Bronchial epithelial cell (primary cell): ENCODE measurements at regions not wholly inside any gene's neighbourhood (a gene's known extent, or its start where the extent isn't known, plus 50 kb on each side); places are given as distances from the start of the nearest gene placed in this dataset.

ENCODE experiments used
- DNase-seq: peaks from one replicate; pipeline ENCODE4 v3.0.0-alpha.2; 2010; ENCODE audit warnings: low read depth
- FAIRE-seq: peaks from 2 replicates; lab custom pipeline; 2011; peaks lifted over from hg19 to GRCh38; lab: Jason Lieb, UNC
- H3K27me3 ChIP-seq: 2 replicates; pipeline ENCODE4 v1.5.1; 2011; ENCODE audit warnings: low read length; ENCODE audit not compliant: control insufficient read depth, insufficient read depth
- H3K36me3 ChIP-seq: 2 replicates; pipeline ENCODE4 v1.5.1; 2011; ENCODE audit warnings: low read length; ENCODE audit not compliant: control insufficient read depth, insufficient read depth
- H3K4me3 ChIP-seq: 2 replicates; pipeline ENCODE4 v1.5.1; 2011; ENCODE audit warnings: mild to moderate bottlenecking, low read depth, low read length, control low read depth
- TF ChIP-seq, protein P1 (sequence below): IDR thresholded peaks from 2 replicates; pipeline ENCODE4 v1.5.1; 2011; ENCODE audit warnings: mild to moderate bottlenecking, moderate library complexity, low read length, control low read depth, inconsistent platforms; ENCODE audit not compliant: insufficient read depth, severe bottlenecking

DNA sequence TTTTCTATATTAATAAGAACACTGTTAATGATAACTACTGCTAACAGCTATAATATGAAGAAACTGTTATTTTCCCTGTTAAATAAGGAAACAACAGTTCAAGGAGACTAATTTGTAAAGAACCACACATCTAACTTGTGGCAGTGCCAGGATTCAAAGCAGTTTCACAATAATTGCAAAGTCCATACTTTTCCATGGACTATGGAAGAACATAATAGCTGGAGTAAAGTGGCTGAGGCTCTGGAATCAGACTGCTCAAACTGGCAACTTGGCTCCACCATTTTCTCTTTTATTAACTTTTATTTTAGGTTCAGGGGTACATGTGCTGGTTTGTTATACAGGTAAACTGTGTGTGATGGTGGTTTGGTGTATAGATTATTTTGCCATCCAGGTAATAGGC is 393.7 kb upstream of the CPEB2 start:
- Histone ChIP-seq H3K36me3 (no peaks in the 10 kb centered on the region), H3K27me3 (no peaks in the 10 kb centered on the region), H3K4me3 (no peak overlapping the region)
- DNase-seq (no peak), FAIRE-seq (no peak)
- TF ChIP-seq, protein P1, sequence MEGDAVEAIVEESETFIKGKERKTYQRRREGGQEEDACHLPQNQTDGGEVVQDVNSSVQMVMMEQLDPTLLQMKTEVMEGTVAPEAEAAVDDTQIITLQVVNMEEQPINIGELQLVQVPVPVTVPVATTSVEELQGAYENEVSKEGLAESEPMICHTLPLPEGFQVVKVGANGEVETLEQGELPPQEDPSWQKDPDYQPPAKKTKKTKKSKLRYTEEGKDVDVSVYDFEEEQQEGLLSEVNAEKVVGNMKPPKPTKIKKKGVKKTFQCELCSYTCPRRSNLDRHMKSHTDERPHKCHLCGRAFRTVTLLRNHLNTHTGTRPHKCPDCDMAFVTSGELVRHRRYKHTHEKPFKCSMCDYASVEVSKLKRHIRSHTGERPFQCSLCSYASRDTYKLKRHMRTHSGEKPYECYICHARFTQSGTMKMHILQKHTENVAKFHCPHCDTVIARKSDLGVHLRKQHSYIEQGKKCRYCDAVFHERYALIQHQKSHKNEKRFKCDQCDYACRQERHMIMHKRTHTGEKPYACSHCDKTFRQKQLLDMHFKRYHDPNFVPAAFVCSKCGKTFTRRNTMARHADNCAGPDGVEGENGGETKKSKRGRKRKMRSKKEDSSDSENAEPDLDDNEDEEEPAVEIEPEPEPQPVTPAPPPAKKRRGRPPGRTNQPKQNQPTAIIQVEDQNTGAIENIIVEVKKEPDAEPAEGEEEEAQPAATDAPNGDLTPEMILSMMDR = no peak

DNA sequence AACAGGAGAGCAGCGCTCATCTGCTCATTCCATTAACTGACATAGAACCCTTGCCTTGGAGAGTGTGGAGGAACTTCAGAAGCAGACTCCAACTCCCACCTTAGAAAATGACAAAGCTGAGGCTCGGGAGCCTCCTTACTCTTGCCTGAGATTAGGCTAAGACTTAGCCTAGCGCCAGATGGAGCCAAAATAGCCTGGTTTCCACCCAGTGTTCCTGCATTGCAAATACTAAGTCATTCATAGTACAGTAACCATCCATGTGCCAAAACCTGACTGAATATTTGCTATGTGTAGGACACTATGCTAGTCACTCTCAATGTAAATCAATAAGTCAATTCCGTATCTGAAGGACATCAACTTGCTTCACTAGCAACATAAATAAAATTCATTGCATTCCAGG is 387.4 kb upstream of the CPEB2 start:
- FAIRE-seq (no peak), DNase-seq (no peak)
- no peak overlapping the region for H3K4me3 ChIP-seq
- TF ChIP-seq, protein P1 = no peak
- no peaks in the 10 kb centered on the region for H3K27me3 ChIP-seq
- no peaks in the 10 kb centered on the region for H3K36me3 ChIP-seq

DNA sequence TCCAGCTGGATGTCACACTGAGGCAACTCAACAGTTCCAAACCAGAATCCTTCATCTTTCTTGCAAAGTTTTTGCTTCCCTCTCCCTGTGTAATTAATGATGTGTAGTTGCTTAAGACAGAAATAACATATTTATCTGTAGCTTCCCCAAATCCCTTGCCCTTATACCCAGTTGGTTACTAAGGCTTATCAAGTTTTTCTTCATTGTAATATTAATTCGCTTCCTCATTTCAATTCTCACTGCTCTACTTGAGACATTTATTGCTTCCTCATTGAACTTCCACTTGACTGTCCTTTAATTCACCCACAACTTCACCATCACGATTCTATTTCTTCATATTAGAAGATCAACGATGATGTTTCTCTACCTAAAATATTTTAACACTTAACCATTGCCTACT is 386.6 kb upstream of the CPEB2 start:
- Histone ChIP-seq H3K27me3 (no peaks in the 10 kb centered on the region), H3K36me3 (no peaks in the 10 kb centered on the region), H3K4me3 (no peak overlapping the region)
- no peak for FAIRE-seq
- TF ChIP-seq, protein P1 = no peak
- no peak for DNase-seq

DNA sequence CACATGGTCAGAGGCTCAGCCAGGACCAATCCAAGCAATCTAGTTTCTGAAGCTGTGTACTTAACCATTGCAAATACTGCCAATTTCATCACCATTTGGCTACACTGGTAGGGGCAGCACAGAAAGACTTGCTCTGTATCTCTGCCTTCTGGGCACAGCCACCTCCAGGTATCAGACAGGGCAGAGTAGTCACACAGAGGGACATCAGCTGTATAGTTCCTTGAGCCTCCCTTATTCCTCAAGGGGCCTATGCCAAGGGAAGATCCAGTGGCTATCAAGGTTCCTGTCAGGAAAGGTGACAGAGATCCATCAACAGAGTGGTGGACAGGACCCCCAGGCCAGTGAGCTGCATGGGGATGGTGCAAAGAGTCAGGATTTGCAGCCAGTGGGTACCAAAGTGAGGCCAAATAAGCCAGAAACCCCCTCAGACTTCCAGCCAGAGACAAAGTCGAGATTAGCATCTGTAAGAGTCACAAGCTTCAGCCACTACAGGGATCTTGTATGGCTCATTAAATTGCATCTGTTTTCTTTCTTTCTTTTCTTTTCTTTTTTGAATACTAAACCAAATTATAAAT is 381.6 kb upstream of the CPEB2 start:
- DNase-seq = no peak
- TF ChIP-seq, protein P1 = no peak
- no peak for FAIRE-seq
- H3K36me3 ChIP-seq = no peaks in the 10 kb centered on the region
- no peak overlapping the region for H3K4me3 ChIP-seq
- no peaks in the 10 kb centered on the region for H3K27me3 ChIP-seq

DNA sequence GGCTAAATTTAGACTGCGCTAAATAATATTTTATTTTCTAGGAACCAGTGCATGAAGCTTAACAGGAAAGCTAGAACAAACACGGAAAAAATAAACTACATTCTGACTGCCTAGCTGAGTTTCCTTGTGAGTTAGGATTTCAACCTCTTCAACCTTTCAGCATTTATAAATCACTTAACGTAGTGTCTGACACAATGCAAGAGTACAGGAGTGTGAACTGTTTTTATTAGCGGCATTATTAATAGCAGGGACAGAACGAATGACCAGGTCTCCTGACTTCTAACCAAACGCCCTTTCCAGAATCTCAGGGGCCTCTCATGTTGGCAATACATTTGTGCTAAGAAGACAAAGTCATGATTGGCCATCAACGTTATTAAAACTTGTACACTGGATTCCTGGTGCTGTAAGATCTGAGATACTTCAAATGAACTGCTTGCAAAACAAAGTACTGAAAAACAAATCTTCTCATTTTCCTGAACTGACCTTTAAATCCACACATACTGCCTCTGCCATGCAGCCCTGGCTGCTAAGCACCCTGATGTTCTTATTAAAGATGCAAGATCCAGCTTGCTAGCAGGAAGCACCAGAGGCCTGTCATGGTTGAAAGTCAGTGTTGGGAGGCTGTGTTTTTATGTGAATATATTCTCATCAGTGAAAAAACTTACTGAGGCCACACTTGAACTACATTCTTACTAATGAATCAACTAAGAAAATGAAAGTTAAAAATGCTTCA is 380.4 kb upstream of the CPEB2 start:
- DNase-seq = no peak
- no peaks in the 10 kb centered on the region for H3K36me3 ChIP-seq
- H3K4me3 ChIP-seq = no peak overlapping the region
- no peak for FAIRE-seq
- H3K27me3 ChIP-seq = no peaks in the 10 kb centered on the region
- TF ChIP-seq, protein P1 = no peak
